HG02981 (cell line): ENCODE measurements at regions not wholly inside any gene's neighbourhood (a gene's known extent, or its start where the extent isn't known, plus 50 kb on each side); places are given as distances from the start of the nearest gene placed in this dataset.
"Not testable (repeated sequence)": the region's sequence is repeated elsewhere in the genome, so short reads cannot be mapped to it uniquely, and the experiment has no call there.

Experiments used
- ATAC-seq: cut with Tn5 transposase; IDR thresholded peaks from one replicate; pipeline ENCODE4 v1.9.1; 2021; ENCODE audit warnings: mild to moderate bottlenecking, moderate library complexity; ENCODE audit not compliant: unreplicated experiment

DNA sequence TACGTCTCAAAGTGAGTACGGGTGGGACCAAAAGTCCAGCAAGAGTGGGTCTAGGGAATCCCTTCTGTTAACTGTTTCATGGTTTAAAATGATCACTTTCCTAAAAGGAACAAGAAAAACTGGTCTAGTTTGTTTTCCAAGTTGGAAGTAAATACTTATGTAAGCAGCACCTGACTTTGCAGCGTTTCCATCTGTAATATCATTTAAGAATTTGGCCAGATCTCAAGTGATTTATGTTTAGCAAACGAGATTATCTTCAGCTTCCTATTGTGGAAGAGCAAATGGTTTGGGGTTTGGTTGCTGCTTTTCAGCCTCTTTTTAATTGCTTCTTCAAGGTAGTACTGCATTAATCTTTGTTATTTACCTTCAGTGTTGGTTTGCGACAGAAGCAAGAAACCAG lies 50.4 kb downstream of the FHIP1A start:
- ATAC-seq = no peak

DNA sequence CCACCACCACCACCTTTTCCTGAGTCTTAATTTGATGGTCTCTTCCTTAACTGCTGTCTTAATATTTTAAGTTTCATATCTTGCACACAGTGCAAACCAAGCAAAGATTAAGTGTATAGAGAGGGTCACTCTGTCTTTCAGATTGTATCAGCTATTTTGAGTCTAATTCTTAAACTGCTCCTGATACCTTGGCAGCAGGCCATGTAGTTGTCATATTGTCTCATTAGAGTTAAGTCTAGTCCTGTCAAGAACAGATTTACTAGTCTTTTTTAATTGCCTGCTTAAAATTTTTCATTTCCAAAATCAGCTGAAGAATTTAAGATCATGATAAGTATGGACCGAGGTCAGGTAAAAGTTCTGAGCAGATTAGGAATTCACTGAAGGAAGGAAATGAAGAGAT lies 51.5 kb downstream of the FHIP1A start:
- ATAC-seq = no peak

DNA sequence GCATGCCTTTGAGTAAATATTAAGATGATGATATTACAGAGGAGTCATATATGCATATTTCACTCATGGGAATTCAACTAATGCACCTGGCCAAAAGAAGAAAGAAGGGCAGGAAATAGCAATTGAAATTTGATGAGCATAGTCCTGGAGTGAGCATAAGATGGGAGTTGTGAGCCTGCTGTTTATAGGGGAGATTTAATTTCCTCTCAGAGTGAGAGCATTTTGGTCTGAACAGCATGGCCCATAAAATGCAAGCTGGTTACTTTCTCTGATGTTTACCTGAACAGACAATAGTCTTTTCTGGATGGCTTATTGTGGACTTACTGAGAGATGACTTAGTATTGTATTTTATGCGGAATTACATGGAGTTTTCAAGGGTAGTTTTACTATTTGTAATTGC lies 53.6 kb downstream of the FHIP1A start:
- no peak for ATAC-seq

DNA sequence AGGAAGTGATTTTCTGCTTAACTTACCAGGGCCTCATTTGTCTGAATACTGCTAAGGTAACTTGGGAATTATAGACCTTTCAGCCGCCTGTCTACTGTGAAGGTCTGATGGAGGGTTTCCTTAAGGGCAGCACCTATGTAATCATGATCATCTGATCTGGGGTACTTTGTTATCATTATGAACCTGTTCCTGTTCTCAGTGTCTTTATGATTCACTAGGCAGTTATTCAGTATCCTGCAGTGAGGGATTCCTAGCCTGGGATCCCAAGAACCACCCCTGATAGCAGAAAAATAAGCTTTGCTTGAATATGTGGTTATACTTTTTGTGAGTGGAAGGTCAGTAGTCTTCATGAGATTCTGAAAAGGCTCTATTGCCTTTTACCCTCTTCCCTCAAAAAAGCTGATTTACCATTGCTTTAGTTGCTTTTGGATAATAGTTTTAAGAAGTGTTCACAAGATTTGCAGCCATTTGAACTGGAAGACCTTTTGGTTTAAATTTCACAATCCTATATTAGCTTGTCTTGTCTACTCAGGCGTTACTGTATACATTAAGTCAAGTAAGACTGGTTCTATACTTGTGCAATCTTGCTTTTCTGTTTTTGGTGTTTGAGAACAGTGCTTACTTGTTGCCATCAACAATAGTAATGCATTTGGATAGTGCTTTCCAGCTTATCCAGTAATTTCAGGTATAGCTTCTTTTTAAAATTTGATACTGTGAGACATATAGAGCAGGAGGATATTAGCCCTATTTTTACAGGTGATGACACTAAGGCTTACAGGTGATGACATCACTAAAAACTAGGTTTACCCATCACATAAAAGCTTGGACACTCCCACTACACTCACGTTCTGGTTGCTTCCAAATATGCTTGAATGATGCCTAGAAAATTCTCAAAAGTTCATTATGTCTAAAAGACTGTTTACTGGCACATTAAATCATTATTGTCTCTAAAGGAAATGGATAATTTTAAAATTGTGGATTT lies 60.0 kb downstream of the FHIP1A start:
- no peak for ATAC-seq

DNA sequence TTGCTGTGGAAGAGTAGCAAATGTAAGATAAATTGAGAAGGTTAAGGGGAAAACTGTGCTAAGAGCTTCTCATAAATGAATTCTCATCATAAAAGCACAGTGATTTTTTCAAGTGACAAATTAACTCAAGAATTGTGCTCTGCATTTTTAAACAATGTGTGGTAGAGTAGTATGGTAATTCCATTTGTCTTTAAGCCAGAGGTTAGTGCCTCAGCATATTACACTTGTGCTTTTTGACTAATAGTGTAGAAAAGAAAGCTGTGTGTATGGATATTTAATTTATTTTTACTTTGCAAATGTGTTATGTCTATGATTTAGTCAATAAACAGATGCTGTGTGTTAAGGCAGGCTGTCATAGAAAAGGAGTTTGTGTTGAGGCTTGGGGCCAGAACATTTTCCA lies 61.0 kb downstream of the FHIP1A start:
- no peak for ATAC-seq

DNA sequence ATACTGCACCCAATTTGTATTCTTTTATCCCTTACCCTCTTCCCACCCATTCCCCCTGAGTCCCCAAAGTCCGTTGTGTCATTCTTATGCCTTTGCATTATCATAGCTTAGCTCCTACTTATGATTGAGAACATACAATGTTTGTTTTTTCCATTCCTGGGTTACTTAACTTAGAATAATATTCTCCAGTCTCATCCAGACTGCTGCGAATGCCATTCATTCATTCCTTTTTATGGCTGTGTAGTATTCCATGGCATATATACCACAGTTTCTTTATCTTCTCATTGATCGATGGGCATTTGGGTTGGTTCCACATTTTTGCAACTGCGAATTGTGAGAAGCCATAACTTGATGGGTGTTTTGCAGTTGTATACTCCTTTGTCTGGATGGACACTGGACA lies 62.8 kb downstream of the FHIP1A start:
- ATAC-seq = no peak

DNA sequence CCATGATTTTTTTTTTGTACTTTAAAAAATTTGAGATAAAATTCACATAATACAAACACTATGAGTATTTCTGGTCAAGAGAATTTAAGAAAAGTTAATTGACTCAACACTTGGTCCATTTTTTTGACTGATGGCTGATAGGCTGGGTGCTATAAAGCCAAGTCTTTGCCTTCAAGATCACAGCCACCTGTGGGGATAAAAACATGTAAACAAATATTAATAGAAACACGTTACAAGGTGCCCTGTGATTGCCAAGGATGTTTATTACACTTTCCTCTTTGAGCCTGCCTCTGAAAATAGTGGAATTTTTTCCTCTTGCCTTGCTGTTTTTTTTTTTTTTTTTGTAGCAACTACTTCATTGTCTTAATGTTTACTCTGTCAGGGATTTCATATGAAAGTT lies 63.3 kb downstream of the FHIP1A start:
- no peak for ATAC-seq

DNA sequence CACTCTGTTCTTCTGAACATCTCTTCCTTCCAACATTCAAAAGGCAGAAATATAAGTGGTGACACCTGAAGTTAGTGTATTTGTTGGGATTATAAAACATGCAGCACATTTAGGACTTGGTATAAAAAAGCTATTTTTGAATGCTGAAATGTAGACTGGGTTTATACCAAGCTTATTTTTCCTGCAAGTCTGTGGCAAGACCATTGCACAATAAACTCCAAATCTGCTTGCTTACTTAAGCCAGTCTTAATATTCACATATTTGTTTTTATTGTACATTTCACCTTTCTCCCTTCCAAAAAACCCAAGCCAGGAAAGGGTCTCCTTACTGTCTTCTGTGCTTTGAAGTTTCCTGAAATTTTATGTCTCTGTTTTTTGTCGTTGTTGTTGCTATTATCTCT lies 63.7 kb downstream of the FHIP1A start:
- ATAC-seq = no peak

DNA sequence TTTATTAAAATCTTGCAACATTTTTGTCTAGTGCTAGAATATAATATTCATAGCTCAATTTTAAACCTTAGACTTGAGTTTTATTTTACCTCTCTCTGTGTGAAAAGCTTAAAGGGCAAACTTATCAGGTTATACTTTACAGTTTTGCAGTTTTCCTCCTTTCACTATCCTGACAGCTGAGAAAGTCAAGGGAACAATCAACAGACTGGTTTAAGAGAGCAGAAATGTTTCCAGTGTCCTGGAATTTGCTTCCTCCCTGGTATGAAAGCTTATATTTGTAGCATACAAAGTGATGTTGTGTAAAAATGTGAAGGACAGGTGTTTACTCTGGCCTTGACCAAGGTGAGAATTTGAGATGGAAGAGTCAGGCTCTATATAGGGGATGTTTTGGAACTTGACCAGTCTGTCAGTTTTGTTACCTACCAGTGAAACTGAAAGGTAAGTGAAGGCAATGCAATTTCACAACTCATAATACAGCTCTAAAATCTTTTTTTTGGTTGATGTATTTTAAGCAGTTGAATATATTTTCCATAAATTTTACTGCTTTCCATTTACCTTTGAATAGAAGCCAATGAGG lies 64.6 kb downstream of the FHIP1A start:
- no peak for ATAC-seq

DNA sequence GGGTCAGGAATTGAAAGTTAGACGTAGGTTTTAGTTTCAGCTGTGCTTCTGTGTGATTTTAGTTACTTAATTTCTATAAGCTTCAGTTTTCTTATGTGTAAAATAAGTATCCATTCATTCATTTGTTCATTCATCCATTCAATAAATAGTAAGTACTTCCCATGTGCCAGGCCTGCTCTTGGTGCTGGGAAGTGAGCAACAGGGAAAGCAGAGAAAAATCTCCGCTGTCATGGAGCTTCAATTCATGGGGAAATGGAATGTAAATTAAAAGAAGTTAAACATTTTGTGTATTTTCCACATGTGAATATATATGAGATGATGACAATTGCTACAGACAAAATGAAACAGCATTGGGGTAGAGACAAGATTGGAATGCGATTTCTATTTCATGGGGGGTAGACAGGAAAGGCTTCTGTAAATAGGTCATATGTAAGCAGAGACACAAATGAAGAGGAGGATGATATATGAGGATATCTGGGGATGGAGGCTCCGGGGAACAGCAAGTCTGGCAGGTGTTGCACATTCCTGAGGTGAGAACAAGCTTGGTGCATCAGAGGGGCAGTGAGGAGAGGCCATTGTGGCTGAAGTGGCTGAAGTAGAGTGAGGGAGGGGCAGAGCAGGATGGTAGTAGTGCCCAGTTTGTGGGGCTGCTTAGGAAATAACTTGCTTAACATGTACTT lies 66.2 kb downstream of the FHIP1A start:
- ATAC-seq = no peak

DNA sequence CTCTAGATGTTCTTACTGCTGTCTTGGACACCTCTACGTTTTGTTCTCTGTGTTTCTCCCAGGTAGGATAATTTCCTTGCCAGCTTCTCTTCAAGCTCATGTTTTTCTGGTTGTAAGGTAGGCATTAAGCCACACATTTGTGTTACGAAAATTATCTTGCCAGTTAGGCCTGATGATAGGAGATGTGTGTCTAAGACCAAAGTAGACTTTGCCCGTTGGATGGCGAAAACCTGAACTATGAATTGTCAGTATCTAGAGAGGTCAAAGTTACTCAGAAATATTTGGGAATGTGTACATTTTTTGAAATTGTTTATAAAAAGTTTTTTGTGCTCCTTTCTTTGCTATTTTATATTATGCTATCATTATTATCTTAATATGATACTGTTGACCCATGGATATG lies 72.8 kb downstream of the FHIP1A start:
- ATAC-seq = no peak

DNA sequence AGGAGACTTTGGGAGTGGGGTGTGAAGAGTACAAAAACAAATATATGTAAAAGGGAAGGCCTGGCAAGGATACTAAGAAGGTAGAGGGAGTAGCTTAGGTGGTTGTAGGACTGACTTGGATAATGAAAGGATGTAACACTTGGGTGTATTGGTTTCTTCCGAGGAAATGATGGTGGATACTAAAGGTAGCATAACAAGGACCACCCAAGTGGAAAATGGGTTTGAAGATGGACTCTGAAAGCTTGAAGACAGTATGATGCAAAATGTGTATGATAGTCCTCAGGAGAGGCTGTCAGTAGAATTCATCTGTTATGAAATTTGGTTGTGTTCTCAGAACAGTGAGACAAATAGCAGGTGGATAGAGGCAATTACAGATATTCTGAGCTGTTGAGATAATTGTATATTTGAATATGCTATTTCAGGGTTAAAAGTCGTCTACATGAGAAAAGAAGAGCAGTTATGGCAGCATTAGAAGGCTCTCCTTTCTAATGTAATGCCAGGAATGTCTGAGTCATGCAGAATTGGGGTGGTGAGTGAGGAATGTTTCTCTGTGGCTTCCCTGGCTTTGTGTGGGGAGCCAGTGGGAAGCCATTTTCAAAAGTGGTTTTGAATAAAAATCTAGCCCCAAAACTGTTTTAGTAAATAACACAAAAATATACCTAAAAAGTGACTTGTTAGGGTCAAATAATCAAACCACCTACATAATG lies 75.6 kb downstream of the FHIP1A start:
- ATAC-seq = no peak

DNA sequence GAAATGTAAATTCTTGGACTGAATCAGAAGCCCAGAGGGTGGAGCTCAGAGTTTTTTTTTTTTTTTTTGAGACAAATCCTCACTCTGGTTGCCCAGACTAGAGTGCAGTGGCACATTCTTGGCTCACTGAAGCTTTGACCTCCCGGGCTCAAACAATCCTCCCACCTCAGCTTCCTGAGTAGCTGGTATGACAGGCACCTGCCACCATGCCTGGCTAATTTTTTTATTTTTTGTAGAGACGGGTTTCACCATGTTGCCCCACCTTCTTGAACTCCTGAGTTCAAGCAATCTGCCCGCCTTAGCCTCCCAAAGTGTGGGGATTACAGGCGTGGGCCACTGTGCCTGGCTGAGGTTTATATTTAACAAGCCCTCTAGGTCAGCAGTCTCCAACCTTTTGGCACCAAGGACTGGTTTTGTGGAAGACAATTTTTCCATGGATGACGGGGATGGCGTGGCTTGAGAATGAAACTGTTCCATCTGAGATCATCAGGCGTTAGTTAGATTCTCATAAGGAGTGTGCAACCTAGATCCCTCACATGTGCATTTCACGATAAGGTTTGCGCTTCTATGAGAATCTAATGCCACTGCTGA lies 76.7 kb downstream of the FHIP1A start:
- no peak for ATAC-seq

DNA sequence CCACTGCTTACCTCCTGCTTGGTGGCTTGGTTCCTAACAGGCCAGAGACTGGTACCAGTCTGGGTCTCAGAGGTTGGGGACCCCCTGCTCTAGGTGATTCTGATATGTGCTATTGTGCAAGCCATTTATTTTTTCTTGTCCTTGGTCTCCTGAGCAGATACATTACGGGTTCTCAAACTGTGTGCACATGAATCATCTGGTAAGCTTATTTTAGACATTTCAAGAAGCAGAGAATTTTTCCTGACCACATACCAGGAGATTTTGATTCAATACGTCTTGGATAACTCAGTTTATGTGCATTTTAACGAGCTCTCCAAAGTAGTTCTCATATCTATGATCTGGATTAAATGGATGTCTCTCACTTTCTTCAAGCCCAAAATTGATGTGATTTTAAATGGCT lies 77.2 kb downstream of the FHIP1A start:
- ATAC-seq = no peak

DNA sequence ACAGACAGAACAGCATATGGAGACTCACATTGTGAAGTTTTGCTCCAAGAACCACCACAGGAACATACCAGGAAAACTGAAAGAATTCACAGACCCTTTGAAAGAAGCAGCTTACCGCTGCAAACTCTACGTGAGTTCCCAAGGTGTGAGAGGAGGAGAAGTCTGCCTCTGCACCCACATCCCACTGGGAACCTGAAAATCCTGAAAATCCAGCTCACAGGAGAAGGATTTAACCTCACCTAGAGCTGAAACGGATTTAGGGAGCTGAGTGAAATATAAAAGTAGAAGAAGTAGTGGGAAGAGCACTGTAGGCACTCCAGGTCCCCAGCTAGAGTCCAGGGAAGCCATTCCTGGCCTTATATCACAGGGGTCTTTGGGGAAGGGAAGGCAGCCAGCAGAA lies 80.0 kb downstream of the FHIP1A start:
- ATAC-seq = no peak

DNA sequence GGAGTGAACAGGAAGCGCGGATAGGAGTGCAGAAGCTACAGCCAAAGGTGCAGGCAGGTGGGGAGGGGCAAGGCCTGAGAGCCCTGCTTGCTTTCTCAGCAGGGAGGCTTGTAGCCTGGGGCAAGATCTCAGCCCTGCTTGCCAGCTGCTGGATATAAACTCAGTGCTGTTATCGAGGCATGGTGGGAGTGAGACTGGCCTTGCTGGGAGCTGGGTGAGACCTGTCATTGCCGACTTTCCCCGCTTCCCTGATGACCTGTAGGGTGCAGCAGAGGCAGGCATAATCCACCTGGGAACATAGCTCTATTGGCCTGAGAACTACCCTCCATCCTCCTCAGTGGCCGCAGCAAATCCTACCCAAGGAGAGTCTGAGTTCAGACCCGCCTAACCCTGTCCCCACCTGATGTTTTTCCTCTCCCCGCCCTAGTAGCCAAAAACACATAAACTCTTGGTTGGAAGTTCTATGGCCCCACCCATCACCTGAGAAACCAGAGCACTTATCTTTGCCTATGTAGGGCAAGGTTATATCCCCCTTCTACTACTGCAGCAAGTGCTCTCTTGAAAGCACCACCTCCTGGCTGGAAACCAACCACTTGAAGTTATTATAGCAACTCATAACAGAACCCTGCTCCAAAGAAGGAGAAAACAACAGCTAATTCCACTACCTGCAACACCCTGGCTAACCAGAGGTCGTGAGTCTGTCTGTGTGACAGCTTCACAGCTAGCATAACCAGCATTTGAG lies 80.7 kb downstream of the FHIP1A start:
- no peak for ATAC-seq

DNA sequence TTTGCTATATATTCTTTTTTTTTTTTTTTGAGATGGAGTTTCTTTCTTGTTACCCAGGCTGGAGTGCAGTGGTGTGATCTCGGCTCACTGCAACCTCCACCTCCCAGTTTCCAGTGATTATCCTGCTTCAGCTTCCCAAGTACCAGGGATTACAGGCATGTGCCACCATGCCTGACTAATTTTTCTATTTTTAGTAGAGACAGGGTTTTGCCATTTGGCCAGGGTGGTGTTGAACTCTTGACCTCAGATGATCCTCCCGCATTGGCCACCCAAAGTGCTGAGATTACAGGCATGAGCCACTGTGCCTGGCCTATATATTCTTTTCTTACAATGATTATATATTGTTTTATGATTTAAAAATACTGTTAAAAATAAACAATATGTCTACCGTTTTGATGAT lies 86.6 kb downstream of the FHIP1A start:
- ATAC-seq = not testable (repeated sequence)

DNA sequence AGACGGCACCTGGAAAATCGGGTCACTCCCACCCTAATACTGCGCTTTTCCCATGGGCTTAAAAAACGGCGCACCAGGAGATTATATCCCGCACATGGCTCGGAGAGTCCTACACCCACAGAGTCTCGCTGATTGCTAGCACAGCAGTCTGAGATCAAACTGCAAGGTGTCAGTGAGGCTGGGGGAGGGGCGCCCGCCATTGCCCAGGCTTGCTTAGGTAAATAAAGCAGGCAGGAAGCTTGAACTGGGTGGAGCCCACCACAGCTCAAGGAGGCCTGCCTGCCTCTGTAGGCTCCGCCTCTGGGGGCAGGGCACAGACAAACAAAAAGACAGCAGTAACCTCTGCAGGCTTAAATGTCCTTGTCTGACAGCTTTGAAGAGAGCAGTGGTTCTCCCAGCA lies 102.6 kb downstream of the FHIP1A start:
- not testable (repeated sequence) for ATAC-seq

DNA sequence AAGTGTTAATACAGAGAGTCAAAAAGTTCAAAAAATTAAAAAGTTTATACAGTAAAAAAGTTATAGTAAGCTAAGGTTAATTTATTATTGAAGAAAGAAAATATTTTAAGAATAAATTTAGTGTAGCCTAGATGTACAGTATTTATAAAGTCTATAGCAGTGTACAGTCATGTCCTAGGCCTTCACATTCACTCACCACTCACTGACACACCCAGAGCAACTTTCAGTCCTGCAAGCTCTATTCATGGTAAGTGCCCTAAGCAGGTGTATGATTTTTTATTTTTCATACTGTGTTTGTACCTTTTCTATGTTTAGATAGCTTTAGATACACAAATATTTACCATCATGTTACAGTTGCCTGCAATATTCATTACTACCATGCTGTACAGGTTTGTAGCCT lies 108.9 kb downstream of the FHIP1A start:
- no peak for ATAC-seq

DNA sequence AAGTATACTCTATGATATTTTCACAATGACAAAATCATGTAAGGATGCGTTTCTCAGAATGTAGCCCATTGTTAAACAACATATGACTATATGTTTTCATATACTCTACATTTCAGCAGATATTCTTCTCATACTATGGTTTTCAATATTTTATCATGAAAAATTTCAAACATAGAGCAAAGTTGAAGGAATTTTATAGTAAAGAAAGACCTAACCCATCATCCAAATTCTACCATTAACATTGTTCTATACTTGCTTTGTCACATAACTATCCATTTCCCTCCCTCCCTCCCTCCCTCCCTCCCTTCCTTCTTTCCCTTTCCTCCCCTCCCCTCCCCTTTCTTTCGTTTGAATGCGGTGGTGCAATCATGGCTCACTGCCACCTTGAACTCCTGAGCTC lies 109.4 kb downstream of the FHIP1A start:
- no peak for ATAC-seq
